ENCODE measurements at regions not wholly inside any gene's neighbourhood (a gene's known extent, or its start where the extent isn't known, plus 50 kb on each side); places are given as distances from the start of the nearest gene placed in this dataset.
A peak's percentile ranks its signal among the peaks of the same experiment; 100 is the strongest.

GRCh38 chr10:29962166-29962850, 97.1 kb downstream of the JCAD start:
- no peak for DNase-seq (ENCODE audit: low read depth)

- no peak for DNase-seq (ENCODE audit: low read depth)
These were observed 98.0 kb downstream of the JCAD start for GRCh38 chr10:29961351-29961750.

- DNase-seq (ENCODE audit: low read depth): no peak
These were observed 99.1 kb downstream of the JCAD start for GRCh38 chr10:29960261-29960660.

- no peak for DNase-seq (ENCODE audit: low read depth)
These were observed 99.8 kb downstream of the JCAD start for GRCh38 chr10:29959586-29959985.

- no peak for DNase-seq (ENCODE audit: low read depth)
These were observed 100.9 kb downstream of the JCAD start for GRCh38 chr10:29958440-29958839.

GRCh38 chr10:29957907-29958331, 101.5 kb downstream of the JCAD start:
- no peak for DNase-seq (ENCODE audit: low read depth)

GRCh38 chr10:29957236-29957635, 102.2 kb downstream of the JCAD start:
- no peak for DNase-seq (ENCODE audit: low read depth)

GRCh38 chr10:29956335-29956924, 103.0 kb downstream of the JCAD start:
- no peak for DNase-seq (ENCODE audit: low read depth)

GRCh38 chr10:29955329-29955935, 104.0 kb downstream of the JCAD start:
- peak; percentile 35 for DNase-seq (ENCODE audit: low read depth)

- no peak for DNase-seq (ENCODE audit: low read depth)
These were observed 107.9 kb downstream of the JCAD start for GRCh38 chr10:29951441-29951931.

- DNase-seq (ENCODE audit: low read depth): no peak
These were observed 109.0 kb downstream of the JCAD start for GRCh38 chr10:29950391-29950790.

GRCh38 chr10:29949411-29950011, 109.9 kb downstream of the JCAD start:
- peak; percentile 95 for DNase-seq (ENCODE audit: low read depth)

- DNase-seq (ENCODE audit: low read depth): no peak
These were observed 110.5 kb downstream of the JCAD start for GRCh38 chr10:29948881-29949355.

GRCh38 chr10:29947701-29948060, 111.7 kb downstream of the JCAD start:
- no peak for DNase-seq (ENCODE audit: low read depth)

GRCh38 chr10:29946953-29947700, 112.3 kb downstream of the JCAD start:
- peak; percentile 87 for DNase-seq (ENCODE audit: low read depth)

- no peak for DNase-seq (ENCODE audit: low read depth)
These were observed 112.8 kb downstream of the JCAD start for GRCh38 chr10:29946614-29946952.

- no peak for DNase-seq (ENCODE audit: low read depth)
These were observed 117.9 kb downstream of the JCAD start for GRCh38 chr10:29941476-29941875.

GRCh38 chr10:29932991-29933390, 126.4 kb downstream of the JCAD start:
- no peak for DNase-seq (ENCODE audit: low read depth)

- no peak for DNase-seq (ENCODE audit: low read depth)
These were observed 127.6 kb downstream of the JCAD start for GRCh38 chr10:29931833-29932232.

GRCh38 chr10:29929006-29929405, 130.4 kb downstream of the JCAD start:
- no peak for DNase-seq (ENCODE audit: low read depth)

- DNase-seq (ENCODE audit: low read depth): peak; percentile 44
These were observed 132.7 kb downstream of the JCAD start for GRCh38 chr10:29926693-29927048.
